HTR-8/SVneo (cell line): ENCODE measurements at regions not wholly inside any gene's neighbourhood (a gene's known extent, or its start where the extent isn't known, plus 50 kb on each side); places are given as distances from the start of the nearest gene placed in this dataset.

Source experiments
- DNase-seq: peaks from one replicate; pipeline ENCODE4 v3.0.0; 2011; ENCODE audit warnings: low spot score, mixed read lengths; ENCODE audit not compliant: insufficient read length
- FAIRE-seq: peaks from 2 replicates; lab custom pipeline; 2011; peaks lifted over from hg19 to GRCh38; lab: Jason Lieb, UNC

DNA sequence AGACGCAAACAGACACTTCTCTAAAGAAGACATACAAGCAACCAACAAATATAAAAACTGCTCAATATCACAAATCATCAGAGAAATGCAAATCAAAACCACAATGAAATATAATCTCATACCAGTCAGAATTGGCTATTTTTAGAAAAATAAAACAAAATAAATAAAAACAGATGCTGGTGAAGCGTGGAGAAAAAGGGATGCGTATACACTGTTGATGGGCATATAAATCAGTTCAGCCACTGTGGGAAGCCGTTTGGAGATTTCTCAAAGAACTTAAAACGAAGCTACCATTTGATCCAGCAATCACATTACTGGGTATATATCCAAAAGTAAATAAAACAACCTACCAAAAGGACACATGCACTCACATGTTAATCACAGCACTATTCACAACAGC is 206.2 kb downstream of the HNMT start:
- no peak for FAIRE-seq

DNA sequence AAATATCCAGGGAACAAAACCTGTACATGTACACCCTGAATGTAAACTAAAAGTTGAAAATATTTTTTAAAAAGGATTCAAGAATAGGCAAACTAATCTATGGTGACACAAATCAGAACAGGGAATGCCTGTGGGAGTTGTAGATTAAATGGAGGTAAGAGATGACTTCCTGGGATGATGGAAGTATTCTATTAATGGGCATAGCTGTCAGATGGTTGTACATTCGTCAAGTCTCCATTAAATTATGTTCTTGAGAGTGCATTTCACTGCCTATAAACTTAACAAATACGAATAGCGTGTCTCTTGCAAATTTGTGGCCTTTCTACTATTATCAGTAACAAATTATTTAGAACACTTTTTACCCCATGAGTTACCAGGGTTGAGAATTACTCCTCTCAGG is 207.0 kb downstream of the HNMT start:
- FAIRE-seq (no peak), DNase-seq (no peak)

More for the DNA sequence above, 206.2 kb downstream of the HNMT start:
- no peak for DNase-seq

DNA sequence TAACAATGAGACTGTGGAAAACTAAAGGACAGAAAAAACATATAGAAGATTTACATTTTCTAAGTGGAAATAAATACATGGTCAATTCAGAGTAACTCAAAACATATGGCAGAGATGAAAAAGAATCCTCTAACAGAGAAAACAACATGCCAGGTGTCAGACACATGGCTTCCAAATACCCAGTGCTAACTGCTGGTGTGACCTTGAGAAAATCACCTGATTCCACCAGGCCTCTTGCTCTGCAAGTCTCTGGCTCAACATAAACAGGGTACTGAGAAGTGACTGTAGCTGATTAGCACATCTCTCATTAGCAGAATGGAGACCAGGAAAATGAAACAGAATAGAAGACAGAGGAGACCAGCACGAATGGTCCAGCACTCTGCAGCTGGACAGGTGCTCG is 210.8 kb downstream of the HNMT start:
- FAIRE-seq: no peak
- no peak for DNase-seq

DNA sequence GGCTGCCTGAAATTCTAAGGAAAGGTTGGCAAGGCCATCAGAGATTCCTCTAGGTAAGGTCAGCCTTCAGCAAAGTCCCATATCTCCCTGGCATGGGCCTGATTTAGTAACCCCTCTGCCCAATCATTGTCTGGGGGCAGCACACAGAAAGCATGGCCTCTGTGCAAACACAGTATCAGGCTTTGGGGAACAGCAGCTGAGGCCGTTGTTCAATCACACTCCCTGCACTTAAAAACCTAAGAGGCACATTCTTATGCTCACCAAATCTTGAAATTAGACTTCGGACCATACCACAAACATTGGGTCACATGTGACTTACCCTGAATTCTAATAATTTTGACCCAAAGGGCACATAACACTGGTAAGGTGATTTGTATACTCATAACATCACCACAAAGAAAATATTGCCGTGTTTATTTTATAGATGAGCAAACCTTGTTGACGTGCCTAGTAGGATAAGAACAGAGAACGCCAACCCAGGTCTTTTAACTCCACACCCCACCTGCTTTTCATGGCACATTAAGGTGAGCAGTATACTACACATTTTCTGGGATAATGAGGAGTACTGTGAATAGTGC is 212.7 kb downstream of the HNMT start:
- no peak for FAIRE-seq
- no peak for DNase-seq

DNA sequence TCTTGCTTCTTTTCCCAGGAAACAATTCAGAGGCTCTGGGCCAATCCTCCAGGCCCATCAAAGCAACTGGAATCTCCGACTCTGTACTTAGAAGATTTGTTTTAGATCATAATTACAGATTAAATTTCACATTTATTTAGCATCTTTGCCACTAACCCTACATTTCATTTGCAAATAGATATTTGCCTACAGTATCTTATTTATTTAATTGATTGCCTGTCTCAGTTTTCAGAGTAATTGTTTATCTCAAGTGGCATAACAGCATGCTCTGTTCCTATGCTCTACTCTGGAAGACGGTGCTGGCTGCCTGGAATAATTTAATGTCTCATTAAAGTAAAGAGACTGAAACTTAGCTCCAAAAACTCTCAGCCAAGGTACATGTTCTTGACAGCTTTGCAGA is 213.4 kb downstream of the HNMT start:
- DNase-seq: no peak
- no peak for FAIRE-seq

DNA sequence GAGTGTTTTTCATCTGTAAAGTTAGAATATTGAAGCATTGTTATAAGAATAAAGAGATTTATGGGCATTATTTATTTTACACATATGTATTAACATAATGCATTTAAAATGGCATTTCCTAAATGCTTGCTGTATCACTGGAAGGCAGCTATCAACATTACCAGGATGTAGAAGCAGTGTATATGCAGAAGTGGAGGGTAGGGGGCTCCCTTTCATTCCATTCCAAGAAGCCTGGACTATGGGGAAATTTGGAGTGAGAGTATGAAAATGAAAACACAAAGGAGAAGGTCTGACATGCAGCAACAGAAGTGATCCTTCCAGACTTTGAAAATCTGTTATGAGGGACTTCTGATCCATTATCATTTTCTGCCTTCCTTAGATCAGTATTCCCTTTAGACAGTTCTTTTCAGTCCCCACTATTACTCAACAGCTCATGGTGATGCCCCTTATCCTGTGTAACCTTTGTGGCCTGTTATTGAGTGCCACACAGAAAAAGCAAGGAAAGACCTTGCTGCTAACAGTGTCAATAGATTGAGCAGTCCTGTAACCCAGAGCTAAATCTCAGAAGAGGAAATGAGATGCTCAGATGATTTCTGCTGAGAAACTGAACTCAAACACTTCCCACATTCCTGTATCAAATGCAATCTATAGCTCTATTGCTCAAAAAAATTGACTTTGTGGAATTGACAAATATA is 216.6 kb downstream of the HNMT start:
- no peak for FAIRE-seq
- no peak for DNase-seq

DNA sequence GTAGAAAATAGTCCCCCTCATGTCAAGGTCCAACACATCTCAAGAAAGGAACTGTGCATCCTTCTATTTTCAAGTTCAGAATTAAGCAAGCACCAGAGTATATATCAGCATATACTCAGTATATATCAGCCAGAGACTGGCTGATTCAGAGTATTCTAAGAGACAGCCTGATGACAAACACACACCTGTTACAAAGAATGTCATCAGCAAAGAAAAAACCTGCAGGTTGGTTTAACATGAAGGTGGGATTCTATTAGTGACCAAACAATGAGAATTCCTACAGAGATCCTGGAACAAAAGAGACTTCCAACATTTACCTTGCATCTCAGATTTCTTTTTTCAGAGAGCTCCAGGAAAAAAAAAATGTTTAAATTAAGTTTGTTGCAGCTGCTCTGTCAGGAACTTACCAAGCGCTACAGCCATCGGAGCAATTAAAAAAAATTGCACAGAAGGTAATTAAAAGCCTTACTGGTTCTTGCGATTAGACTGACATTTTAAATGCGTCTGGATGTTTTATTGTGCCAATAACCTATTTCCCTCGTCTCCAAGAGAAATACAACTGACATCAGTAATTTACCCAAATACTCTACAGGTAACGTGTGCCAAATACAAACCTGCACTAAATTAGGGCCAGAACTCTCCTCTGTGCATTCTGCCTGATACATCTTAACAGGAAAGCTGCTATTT is 218.1 kb downstream of the HNMT start:
- DNase-seq (no peak), FAIRE-seq (no peak)

DNA sequence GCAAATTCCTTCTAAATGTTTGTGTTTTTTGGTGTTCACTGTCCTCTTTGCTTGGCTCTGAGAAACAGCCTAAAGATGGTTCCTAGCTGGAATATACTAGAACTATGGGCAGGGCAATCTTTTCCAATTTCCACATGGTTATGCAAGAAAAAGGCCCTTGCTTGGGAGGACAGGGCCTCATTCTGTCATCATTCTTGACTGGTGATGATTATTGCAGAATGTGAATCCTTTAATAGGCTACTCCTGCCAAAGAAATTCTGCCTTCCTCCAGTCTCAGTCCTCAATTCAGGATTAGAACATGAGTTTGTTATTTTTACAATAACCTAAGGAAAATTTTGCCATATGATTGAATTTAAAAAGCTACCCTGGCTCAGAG is 218.7 kb downstream of the HNMT start:
- no peak for FAIRE-seq

DNA sequence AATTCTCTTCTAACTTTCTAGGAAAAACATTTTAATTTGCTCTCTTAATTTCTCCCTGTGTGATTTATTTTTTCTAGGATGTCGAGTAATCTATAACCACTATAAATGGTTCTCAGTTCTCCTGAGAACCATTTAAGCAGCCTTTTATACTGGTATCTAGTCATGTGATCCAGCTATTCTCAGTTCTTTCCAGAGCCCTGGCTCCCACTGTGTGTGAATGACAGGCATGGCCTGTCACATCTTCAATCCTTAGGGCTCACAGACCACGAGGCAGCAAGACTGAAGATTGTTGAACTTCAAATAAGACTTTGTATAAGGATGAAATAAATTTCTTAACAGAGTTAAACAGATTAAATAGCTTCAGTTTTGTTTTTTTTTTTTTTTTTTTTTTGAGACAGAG is 219.4 kb downstream of the HNMT start:
- FAIRE-seq (no peak), DNase-seq (no peak)

More for the DNA sequence above, 218.7 kb downstream of the HNMT start:
- no peak for DNase-seq

DNA sequence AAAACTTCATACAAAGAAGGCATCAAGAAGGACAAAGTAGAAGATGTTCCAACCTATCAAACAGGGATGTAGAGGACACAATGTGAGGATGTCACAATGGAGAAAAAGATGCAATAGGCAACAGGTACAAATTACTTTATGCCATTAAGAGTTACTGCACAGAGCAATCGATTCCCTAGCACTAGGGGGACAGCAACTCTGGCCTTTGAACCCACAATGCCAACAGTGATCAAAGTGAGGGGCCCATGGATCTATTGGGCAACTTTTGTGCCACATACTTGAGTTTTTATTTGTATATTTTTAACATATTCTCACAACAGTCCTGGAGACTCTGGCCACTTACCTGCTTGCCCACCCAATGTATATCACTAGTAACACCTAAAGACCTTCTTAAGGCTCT is 220.2 kb downstream of the HNMT start:
- DNase-seq: no peak
- no peak for FAIRE-seq

DNA sequence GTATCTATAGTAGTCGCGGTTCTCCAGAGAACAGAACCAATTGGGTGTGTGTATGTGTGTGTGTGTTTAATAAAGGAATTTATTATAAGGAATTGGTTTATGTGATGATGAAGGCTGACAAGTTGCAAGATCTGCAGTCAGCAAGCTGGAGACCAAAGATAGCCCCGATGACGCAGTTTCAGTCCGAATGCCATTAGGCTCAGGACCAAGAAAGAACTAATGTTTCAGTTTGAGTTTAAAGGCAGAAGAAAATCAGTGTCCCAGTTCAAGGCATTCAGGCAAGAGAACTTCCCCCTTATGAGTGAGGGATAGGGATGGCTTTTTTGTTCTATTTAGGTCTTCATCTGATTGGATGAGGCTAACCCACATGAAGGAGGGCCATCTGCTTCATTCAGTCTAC is 221.6 kb downstream of the HNMT start:
- FAIRE-seq (no peak), DNase-seq (no peak)

DNA sequence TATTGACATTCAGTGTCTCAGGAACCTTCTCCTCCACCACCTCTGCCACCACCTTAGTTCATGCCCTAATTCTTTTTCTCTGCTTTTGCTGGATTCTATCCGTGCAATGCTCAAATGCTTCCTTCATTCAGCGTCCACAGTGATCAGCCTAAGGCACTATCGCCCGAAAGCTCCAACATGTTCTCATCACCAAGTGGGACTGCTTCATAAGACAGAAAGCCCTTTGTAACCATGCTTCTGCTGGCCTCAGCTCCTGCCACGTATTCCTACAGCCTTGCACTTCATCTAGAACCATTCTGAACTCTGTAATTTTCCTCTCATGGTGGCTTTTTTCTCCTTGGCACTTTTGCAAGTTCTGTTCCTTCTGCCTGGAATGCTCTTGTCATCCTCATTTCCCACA is 222.9 kb downstream of the HNMT start:
- FAIRE-seq (no peak), DNase-seq (no peak)

DNA sequence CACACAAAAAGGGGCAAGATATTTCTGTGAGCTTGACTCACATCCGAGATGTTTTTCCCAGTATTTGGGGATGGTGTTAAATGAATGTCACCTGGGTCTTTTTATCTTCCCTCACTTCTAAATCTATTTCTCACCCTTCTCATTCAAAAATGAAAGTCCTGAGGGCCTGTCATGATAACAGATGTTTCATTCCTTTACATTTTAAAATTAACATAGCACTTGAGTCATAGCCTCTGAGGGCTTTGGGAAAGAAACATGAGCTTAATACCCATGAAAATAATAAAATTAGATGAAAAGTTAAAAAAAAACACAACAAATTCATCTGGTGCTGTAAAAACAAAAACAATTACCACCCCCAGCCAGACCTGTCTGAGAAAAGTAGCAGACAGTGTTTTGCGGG is 226.7 kb downstream of the HNMT start:
- FAIRE-seq: no peak
- DNase-seq: no peak

DNA sequence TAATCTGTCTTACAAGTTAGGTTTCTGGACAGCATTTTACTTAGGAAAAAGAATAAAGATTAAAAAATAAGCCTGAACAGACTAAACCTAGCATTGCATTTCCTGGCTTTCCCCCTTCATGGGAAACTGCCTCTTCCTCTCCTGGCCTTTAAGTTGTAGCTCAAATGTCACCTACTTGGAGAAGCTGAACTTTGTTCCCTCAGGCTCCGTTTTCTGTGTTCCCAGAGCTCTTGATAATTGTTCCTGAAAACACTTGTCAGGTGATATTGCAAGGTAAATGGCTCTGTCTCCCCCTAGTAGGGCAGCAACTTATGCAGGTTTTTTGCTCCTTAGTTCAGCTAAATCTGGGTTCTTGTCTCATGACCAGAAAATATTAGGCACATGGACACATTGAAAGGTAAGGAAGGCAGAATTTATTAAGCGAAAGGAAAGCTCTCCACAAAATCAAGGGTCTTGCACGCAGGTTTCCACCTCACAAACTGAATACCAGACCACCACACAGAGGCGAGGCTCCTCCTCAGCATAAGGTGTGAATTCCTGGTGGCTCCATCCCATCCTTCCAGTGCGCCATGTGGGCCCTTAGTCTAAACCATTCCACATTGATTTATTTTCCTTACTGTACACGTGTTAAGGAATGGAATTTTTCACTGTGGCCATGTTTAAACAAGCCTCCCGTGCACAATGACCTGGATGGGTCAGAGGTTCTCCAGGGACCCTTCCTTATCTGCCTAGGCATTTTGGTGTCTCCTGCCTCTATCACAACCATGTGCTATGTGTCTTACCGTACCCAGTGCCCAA is 229.3 kb downstream of the HNMT start:
- no peak for DNase-seq
- no peak for FAIRE-seq

DNA sequence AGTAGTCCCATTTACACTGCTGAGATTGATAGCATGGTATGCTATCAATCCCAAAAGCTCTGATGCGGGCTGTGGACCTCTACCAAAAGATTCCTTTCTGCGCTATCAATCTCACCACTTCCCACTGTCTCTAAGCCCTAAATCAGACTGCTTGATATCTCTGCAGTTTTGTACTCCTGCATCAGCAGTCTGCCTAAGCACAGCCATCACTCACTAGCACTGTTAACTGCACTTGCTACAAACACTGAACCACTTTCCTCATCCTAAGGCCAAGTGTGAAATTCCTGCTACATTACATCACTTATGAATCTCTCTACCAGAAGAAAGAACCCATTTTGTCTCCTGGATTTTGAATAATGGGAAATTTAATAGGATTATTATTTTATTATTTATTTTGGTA is 237.0 kb downstream of the HNMT start:
- FAIRE-seq (no peak), DNase-seq (no peak)

DNA sequence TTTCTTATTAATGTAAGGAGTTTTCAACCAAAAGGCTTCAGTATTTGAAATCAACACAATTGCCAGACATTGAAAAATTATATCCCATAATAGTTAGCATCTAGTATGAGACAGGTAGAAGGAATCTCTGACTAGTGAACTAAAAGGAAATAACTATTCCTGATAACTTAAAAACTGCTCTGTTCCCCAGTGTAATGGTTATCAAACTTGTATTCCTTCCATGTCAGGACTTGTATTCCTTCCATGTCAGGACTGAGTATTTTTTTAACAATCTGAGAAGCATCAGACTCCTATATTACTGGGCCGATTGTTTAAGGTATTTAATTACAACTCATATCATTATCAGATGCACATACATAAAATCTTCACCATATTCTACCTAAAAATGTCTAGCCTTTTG is 238.5 kb downstream of the HNMT start:
- FAIRE-seq (no peak), DNase-seq (no peak)

DNA sequence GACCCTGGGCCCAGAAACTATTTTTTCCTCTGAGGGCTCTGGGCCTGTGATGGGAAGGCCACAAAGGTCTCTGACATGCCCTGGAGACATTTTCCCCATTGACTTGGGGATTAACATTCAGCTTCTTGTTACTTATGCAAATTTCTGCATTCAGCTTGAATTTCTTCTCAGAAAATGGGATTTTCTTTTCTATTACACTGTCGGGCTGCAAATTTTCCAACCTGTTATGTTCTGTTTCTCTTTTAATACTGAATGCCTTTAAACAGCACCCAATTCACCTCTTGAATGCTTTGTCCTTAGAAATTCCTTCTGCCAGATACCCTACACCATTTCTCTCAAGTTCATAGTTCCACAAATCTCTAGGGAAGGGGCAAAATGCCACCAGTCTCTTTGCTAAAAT is 241.0 kb downstream of the HNMT start:
- no peak for FAIRE-seq

DNA sequence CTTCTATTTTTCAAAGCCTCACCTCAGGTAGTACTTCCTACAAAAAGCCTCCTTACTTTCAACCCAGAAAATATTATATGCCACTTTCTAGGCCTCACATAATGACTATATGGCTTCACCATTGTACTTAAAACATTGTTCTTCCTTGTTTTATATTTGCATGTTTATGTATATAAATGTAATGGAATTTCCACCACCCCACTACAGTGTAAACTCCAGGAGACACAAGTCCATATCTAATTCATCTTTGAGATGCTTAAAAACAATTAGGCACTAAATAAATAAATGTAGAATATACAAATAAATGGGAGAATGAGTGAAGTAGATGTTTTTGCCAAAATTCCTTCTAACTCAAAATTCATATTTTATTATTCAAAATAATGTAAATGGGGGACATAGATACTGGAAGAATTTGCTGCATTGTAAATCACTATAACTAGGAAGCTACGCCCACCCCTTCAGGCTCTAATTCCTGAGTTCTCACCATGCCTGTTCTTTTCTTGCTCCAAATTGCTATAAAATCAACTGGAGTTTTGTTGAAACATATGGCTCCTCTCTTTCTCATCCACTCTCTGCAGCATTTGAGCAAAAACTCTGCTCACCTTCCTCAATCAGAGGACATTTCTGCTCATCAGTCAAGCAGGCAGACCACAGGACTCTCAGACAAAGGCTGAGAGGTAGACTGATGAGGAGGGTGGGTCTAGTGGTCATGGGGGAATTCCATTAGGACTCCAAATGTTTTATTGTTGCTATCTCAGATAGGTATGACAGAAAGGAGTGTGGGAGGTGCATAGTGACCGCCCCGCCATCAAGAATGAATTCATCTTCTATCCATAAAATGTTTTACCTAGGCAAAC is 243.0 kb downstream of the HNMT start:
- DNase-seq (no peak), FAIRE-seq (no peak)

More for the DNA sequence above, 241.0 kb downstream of the HNMT start:
- DNase-seq: no peak

DNA sequence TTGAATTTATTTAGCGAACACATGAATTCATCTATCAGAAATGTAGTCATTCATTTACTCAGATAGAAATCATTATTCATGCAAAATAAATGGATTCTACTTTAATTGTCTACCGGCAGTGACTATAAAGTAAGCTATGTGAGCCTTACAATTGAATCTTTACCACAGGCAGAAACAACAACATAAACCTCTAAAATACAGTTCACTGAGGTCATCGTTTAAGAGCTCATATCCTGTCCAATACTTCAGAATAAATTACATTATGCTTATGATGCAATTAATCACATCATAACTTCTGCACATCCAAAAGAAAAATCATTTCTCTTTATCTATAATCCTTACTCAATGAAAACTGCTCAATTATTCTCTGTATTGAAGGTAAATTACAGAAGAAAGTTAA is 244.7 kb downstream of the HNMT start:
- DNase-seq: peak; percentile 4

DNA sequence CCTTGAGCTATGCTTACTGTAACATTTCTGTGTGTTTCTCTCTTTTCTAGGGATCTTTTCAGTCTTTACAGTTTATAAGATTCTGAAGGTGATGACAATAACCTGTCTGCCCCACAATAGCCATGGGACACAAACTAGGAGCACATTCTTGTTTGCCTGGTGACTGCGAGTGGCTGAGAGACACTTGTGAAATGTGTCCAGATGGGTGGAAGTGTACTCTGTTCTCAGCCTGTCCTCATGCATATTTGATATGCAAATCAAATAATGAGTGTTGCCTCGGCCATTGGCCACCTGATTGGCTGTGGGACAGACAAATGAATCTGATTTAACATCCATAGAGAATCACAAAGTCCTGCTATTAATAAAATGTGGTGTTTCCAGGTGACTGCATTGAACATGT is 246.2 kb downstream of the HNMT start:
- no peak for DNase-seq
- no peak for FAIRE-seq

More for the DNA sequence above, 244.7 kb downstream of the HNMT start:
- no peak for FAIRE-seq
